H9 (cell line): ENCODE measurements at regions not wholly inside any gene's neighbourhood (a gene's known extent, or its start where the extent isn't known, plus 50 kb on each side); places are given as distances from the start of the nearest gene placed in this dataset.
A peak's percentile ranks its signal among the peaks of the same experiment; 100 is the strongest.

Experiments used
- DNase-seq: peaks from one replicate; pipeline ENCODE4 v3.0.0-alpha.2; 2017
- H2AFZ ChIP-seq: one replicate; pipeline ENCODE4 v1.6.1; 2013; ENCODE audit warnings: mild to moderate bottlenecking, low read length, control low read depth, moderate library complexity
- H2AK5ac ChIP-seq: 2 replicates; pipeline ENCODE4 v1.6.1; 2013; ENCODE audit warnings: low read length, control low read depth, mixed read lengths; ENCODE audit not compliant: insufficient read length
- H2BK120ac ChIP-seq: one replicate; pipeline ENCODE4 v1.6.1; 2013; ENCODE audit warnings: low read depth, mild to moderate bottlenecking, low read length, control low read depth, inconsistent platforms; ENCODE audit not compliant: poor library complexity, severe bottlenecking
- H2BK12ac ChIP-seq: 2 replicates; pipeline ENCODE4 v1.6.1; 2013; ENCODE audit warnings: low read length, control low read depth, mixed read lengths, low read depth; ENCODE audit not compliant: insufficient read length
- H2BK15ac ChIP-seq: 2 replicates; pipeline ENCODE4 v1.6.1; 2013; ENCODE audit warnings: low read depth, low read length, control low read depth
- H2BK20ac ChIP-seq: one replicate; pipeline ENCODE4 v1.6.1; 2013; ENCODE audit warnings: low read depth, mild to moderate bottlenecking, low read length, control low read depth, inconsistent platforms; ENCODE audit not compliant: poor library complexity, severe bottlenecking
- H2BK5ac ChIP-seq: 2 replicates; pipeline ENCODE4 v1.6.1; 2013; ENCODE audit warnings: low read length, control low read depth, mixed read lengths; ENCODE audit not compliant: insufficient read length
- H3K14ac ChIP-seq: 2 replicates; pipeline ENCODE4 v1.6.1; 2013; ENCODE audit warnings: low read length, control low read depth; ENCODE audit not compliant: insufficient read depth
- H3K18ac ChIP-seq: 2 replicates; pipeline ENCODE4 v1.6.1; 2013; ENCODE audit warnings: low read depth, mild to moderate bottlenecking, mixed read lengths, low read length, control low read depth; ENCODE audit not compliant: insufficient read length
- H3K23ac ChIP-seq: 2 replicates; pipeline ENCODE4 v1.6.1; 2013; ENCODE audit warnings: low read length, control low read depth, mixed read lengths, low read depth; ENCODE audit not compliant: insufficient read length
- H3K23me2 ChIP-seq: 2 replicates; pipeline ENCODE4 v1.6.1; 2013; ENCODE audit warnings: low read depth, mild to moderate bottlenecking, mixed read lengths, low read length, control low read depth; ENCODE audit not compliant: insufficient read length, poor library complexity, severe bottlenecking
- H3K27ac ChIP-seq: 2 replicates; pipeline ENCODE4 v1.5.1; 2013; ENCODE audit warnings: low read length, control low read depth, mixed read lengths, low read depth; ENCODE audit not compliant: insufficient read length
- H3K27me3 ChIP-seq: 2 replicates; pipeline ENCODE4 v1.6.1; 2013; ENCODE audit warnings: low read length, control low read depth, inconsistent platforms; ENCODE audit not compliant: insufficient read depth
- H3K4ac ChIP-seq: 2 replicates; pipeline ENCODE4 v1.6.1; 2013; ENCODE audit warnings: low read depth, mild to moderate bottlenecking, control low read depth, inconsistent platforms, low read length, moderate library complexity
- H3K4me1 ChIP-seq: 2 replicates; pipeline ENCODE4 v1.6.1; 2013; ENCODE audit warnings: low read length, control low read depth, inconsistent platforms; ENCODE audit not compliant: insufficient read depth
- H3K4me2 ChIP-seq: 2 replicates; pipeline ENCODE4 v1.6.1; 2013; ENCODE audit warnings: low read length, control low read depth, mixed read lengths; ENCODE audit not compliant: insufficient read length, insufficient read depth
- H3K56ac ChIP-seq: 2 replicates; pipeline ENCODE4 v1.6.1; 2013; ENCODE audit warnings: low read depth, mild to moderate bottlenecking, mixed read lengths, low read length, control low read depth; ENCODE audit not compliant: insufficient read length
- H3K79me1 ChIP-seq: 2 replicates; pipeline ENCODE4 v1.6.1; 2013; ENCODE audit warnings: low read depth, mild to moderate bottlenecking, moderate library complexity, low read length, control low read depth, inconsistent platforms; ENCODE audit not compliant: insufficient read depth, poor library complexity, severe bottlenecking
- H3K79me2 ChIP-seq: 2 replicates; pipeline ENCODE4 v1.6.1; 2013; ENCODE audit warnings: low read length, control low read depth, inconsistent platforms; ENCODE audit not compliant: insufficient read depth
- H3K9ac ChIP-seq: 2 replicates; pipeline ENCODE4 v1.6.1; 2013; ENCODE audit warnings: low read length, control low read depth, mixed read lengths; ENCODE audit not compliant: insufficient read length; ENCODE audit errors: extremely low read depth
- H3K9me3 ChIP-seq: one replicate; pipeline ENCODE4 v1.6.1; 2013; ENCODE audit warnings: low read depth, low read length, inconsistent platforms; ENCODE audit not compliant: control insufficient read depth
- H3T11ph ChIP-seq: one replicate; pipeline ENCODE4 v1.6.1; 2013; ENCODE audit warnings: mild to moderate bottlenecking, low read length, control low read depth, inconsistent platforms
- H4K20me1 ChIP-seq: one replicate; pipeline ENCODE4 v1.6.1; 2013; ENCODE audit not compliant: control insufficient read depth, insufficient read length, insufficient read depth
- H4K5ac ChIP-seq: 2 replicates; pipeline ENCODE4 v1.6.1; 2013; ENCODE audit warnings: low read depth, mild to moderate bottlenecking, mixed read lengths, low read length, control low read depth; ENCODE audit not compliant: insufficient read length
- H4K8ac ChIP-seq: replicated peaks from 2 replicates; pipeline ENCODE4 v1.6.1; 2013; ENCODE audit warnings: low read length, control low read depth, mixed read lengths, low read depth; ENCODE audit not compliant: insufficient read length
- H4K91ac ChIP-seq: 2 replicates; pipeline ENCODE4 v1.6.1; 2013; ENCODE audit warnings: low read depth, mild to moderate bottlenecking, moderate library complexity, mixed read lengths, low read length, control low read depth; ENCODE audit not compliant: insufficient read length
- H3K27ac Mint-ChIP-seq, 3 experiments: 2 replicates in 2 of 3; 3 replicates in 1 of 3; pipeline ENCODE4 v1.8.0; 2020 to 2021; ENCODE audit warnings: mixed read lengths in 3 of 3, mild to moderate bottlenecking in 1 of 3, moderate library complexity in 1 of 3
- H3K27me3 Mint-ChIP-seq: 2 replicates; pipeline ENCODE4 v1.8.0; 2021; ENCODE audit warnings: low read depth, mild to moderate bottlenecking, moderate library complexity, mixed read lengths
- H3K36me3 Mint-ChIP-seq, 3 experiments: 2 replicates in 2 of 3; 3 replicates in 1 of 3; pipeline ENCODE4 v1.8.0; 2020 to 2021; ENCODE audit warnings: low read depth in 3 of 3, mixed read lengths in 3 of 3; ENCODE audit not compliant: insufficient read depth in 1 of 3
- H3K4me1 Mint-ChIP-seq, 2 experiments: 2 replicates each; pipeline ENCODE4 v1.8.0; 2020; ENCODE audit warnings: mixed read lengths in 2 of 2
- H3K4me3 Mint-ChIP-seq, 2 experiments: 2 replicates in 1 of 2; 3 replicates in 1 of 2; pipeline ENCODE4 v1.8.0; 2020 to 2021; ENCODE audit warnings: mild to moderate bottlenecking in 2 of 2, mixed read lengths in 2 of 2, moderate library complexity in 1 of 2
- H3K9me3 Mint-ChIP-seq, 2 experiments: 2 replicates in 1 of 2; 3 replicates in 1 of 2; pipeline ENCODE4 v1.8.0; 2020; ENCODE audit warnings: mild to moderate bottlenecking in 2 of 2, mixed read lengths in 2 of 2, moderate library complexity in 1 of 2
- CTCF ChIP-seq: fragments of 200-600 bp; sonication (generic); conservative IDR thresholded peaks from 3 replicates; pipeline ENCODE4 v1.8.0; 2021; ENCODE audit warnings: antibody characterized with exemption, mild to moderate bottlenecking
- WGBS: extraction: QIAGEN DNeasy Blood & Tissue Kit; methylation state at CpG from one replicate; pipeline ENCODE4 v1.1.7; 2013; ENCODE audit warnings: missing lambda C conversion rate, low lambda C conversion rate, mixed read lengths; ENCODE audit not compliant: insufficient read length; ENCODE audit errors: extremely low coverage; 5-methylcytosine and 5-hydroxymethylcytosine counted together

GRCh38 chr2:128477891-128478290 is 159.2 kb upstream of the HS6ST1 start:
- Histone ChIP-seq H2BK5ac (no peak overlapping the region), H3K14ac (no peak overlapping the region), H3T11ph (no peak overlapping the region), H3K27ac (no peak overlapping the region), H3K56ac (no peak overlapping the region), H4K8ac (no peak overlapping the region), H3K27me3 (no peaks in the 10 kb centered on the region), H3K9me3 (no peaks in the 10 kb centered on the region), H2BK15ac (no peak overlapping the region), H3K4ac (no peak overlapping the region), H4K20me1 (no peaks in the 10 kb centered on the region), H2BK120ac (no peak overlapping the region), H2AFZ (no peak overlapping the region), H2BK12ac (no peak overlapping the region), H3K79me2 (no peaks in the 10 kb centered on the region), H3K4me1 (no peaks in the 10 kb centered on the region), H4K91ac (no peak overlapping the region), H3K79me1 (no peaks in the 10 kb centered on the region), H3K18ac (no peak overlapping the region), H4K5ac (no peak overlapping the region), H2AK5ac (no peak overlapping the region), H3K23ac (no peak overlapping the region), H3K9ac (no peak overlapping the region), H3K23me2 (no peaks in the 10 kb centered on the region), H2BK20ac (no peak overlapping the region), H3K4me2 (no peak overlapping the region)
- H3K4me3 Mint-ChIP-seq, result no peak overlapping the region
- peaks cover 3 to 9% of the 10 kb centered on the region in 2 experiments for H3K4me1 Mint-ChIP-seq
- TF ChIP-seq CTCF, result no peak
- DNase-seq, result no peak
- no peaks in the 10 kb centered on the region for H3K9me3 Mint-ChIP-seq
- peak overlapping the region in 1 of 3 experiments; percentile 40; a peak in 1 of 7 replicates for H3K27ac Mint-ChIP-seq
- no CpG with 5 or more reads among the region's 2 CpGs for WGBS
- 0 out of 7 replicates have a peak, but pooled peaks cover 0 to 8% (median 0%) of the 10 kb centered on the region in 3 experiments for H3K36me3 Mint-ChIP-seq
- peaks cover 3% of the 10 kb centered on the region; the same call in 1 of the 2 replicates for H3K27me3 Mint-ChIP-seq
